ENCODE measurements at regions not wholly inside any gene's neighbourhood (a gene's known extent, or its start where the extent isn't known, plus 50 kb on each side); places are given as distances from the start of the nearest gene placed in this dataset.

DNA sequence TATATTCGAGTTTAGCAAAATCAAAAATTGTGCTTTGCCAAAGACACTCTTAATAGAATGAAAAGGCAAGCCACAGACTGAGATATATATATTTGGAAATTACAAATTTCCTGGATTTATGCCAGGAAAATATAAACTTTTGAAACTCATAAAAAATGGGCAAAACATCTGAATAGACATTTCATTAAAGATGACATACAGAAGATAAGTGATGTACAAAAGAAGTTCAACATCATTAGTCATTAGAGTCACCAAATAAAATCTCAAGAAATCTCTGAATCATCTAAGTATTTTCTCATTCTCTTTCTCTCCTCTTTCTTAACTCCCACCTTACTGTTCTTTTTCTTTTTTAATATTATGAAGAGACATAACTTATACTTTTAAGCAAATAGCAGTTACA is 921.1 kb downstream of the DSC3 start:
- TF ChIP-seq, protein P1, sequence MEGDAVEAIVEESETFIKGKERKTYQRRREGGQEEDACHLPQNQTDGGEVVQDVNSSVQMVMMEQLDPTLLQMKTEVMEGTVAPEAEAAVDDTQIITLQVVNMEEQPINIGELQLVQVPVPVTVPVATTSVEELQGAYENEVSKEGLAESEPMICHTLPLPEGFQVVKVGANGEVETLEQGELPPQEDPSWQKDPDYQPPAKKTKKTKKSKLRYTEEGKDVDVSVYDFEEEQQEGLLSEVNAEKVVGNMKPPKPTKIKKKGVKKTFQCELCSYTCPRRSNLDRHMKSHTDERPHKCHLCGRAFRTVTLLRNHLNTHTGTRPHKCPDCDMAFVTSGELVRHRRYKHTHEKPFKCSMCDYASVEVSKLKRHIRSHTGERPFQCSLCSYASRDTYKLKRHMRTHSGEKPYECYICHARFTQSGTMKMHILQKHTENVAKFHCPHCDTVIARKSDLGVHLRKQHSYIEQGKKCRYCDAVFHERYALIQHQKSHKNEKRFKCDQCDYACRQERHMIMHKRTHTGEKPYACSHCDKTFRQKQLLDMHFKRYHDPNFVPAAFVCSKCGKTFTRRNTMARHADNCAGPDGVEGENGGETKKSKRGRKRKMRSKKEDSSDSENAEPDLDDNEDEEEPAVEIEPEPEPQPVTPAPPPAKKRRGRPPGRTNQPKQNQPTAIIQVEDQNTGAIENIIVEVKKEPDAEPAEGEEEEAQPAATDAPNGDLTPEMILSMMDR (IDR thresholded peaks at IDR 0.05): no peak
- TF ChIP-seq POLR2A (IDR thresholded peaks at IDR 0.05): no peak

All from uterus (tissue), 2 donors.